ENCODE measurements at regions not wholly inside any gene's neighbourhood (a gene's known extent, or its start where the extent isn't known, plus 50 kb on each side); places are given as distances from the start of the nearest gene placed in this dataset.
"Not testable (repeated sequence)": the region's sequence is repeated elsewhere in the genome, so short reads cannot be mapped to it uniquely, and the experiment has no call there.

- Histone ChIP-seq H3K36me3 (ENCODE audit: control insufficient read depth in 2 of 2, extremely low read depth in 1 of 2, insufficient read depth in 1 of 2, low read length in 1 of 2) (no peaks in the 10 kb centered on the region), H3K9me3 (no peaks in the 10 kb centered on the region), H3K27ac (ENCODE audit: low read length) (no peak overlapping the region), H3K4me3 (ENCODE audit: control insufficient read depth in 1 of 2, extremely low read depth in 1 of 2, low read length in 1 of 2) (no peak overlapping the region), H3K27me3 (replicated peaks in 1 of 2; ENCODE audit: control insufficient read depth in 2 of 2, extremely low read depth in 1 of 2, insufficient read depth in 2 of 2, low read length in 1 of 2) (peaks cover 0 to 3% of the 10 kb centered on the region in 2 experiments), H3K4me1 (ENCODE audit: control insufficient read depth in 1 of 2, extremely low read depth in 1 of 2, insufficient read depth in 2 of 2, low read length in 2 of 2) (no peaks in the 10 kb centered on the region)
- DNase-seq: no peak
- 92% methylated on average over 5 of the region's 5 CpGs for WGBS (ENCODE audit: insufficient coverage)
- ChIA-PET CTCF (no interaction called here), POLR2A (no interaction called here)
- ATAC-seq (replicated peaks in 1 of 4): no peak
- H3K4me3 Mint-ChIP-seq: no peak overlapping the region
- no peaks in the 10 kb centered on the region for H3K36me3 Mint-ChIP-seq
- no peaks in the 10 kb centered on the region for H3K9me3 Mint-ChIP-seq
- H3K27ac Mint-ChIP-seq: no peak overlapping the region
- no peaks in the 10 kb centered on the region for H3K4me1 Mint-ChIP-seq
- H3K27me3 Mint-ChIP-seq: peaks cover 5 to 7% of the 10 kb centered on the region in 2 donors
These were observed 192.7 kb upstream of the KCNMB2 start for GRCh38 chr3:178343433-178344038.

- Mint-ChIP-seq H3K4me3 (no peak overlapping the region), H3K27ac (no peak overlapping the region)
These were observed 190.3 kb upstream of the KCNMB2 start for GRCh38 chr3:178345944-178346343.

DNA sequence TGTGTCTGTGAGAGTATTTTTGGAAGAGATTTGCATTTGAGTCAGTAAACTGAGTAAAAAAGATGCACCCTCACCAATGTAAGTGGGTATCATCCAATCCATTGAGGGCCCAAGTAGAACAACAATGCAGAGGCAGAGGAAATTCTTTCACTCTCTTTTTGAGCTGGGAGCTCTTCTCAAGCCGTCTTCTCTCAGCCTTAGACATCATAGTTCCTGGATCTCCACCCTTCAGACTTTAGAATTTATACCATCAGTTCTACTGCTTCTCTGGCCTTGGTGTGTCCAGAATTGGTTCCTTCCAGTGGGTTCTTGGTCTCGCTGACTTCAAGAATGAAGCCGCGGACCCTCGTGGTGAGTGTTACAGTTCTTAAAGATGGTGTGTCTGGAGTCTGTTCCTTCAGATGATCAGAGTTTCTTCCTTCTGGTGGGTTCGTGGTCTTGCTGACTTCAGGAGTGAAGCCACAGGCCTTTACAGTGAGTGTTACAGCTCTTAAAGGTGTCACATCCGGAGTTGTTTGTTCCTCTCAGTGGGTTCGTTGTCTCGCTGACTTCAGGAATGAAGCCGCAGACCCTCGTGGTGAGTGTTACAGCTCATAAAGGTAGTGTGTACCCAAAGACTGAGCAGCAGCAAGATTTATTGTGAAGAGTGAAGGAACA lies 187.5 kb upstream of the KCNMB2 start:
- ChIA-PET POLR2A (interaction anchor here in 1 of 2 donors (0.6 kb wide), 1 partner anchor 476 kb away, joined by 15 read pairs; no protein-coding TSS in a partner anchor), CTCF (interaction anchor here (0.5 to 0.6 kb wide), 2 partner anchors 1314 to 1425 kb away, joined by 3 read pairs; no protein-coding TSS in a partner anchor)
- H3K27me3 Mint-ChIP-seq; H3K9me3 ChIP-seq; H3K9me3 Mint-ChIP-seq; H3K36me3 ChIP-seq (ENCODE audit: control insufficient read depth in 2 of 2, extremely low read depth in 1 of 2, insufficient read depth in 1 of 2, low read length in 1 of 2); H3K36me3 Mint-ChIP-seq; H3K27me3 ChIP-seq (replicated peaks in 1 of 2; ENCODE audit: control insufficient read depth in 2 of 2, extremely low read depth in 1 of 2, insufficient read depth in 2 of 2, low read length in 1 of 2); H3K4me3 ChIP-seq (ENCODE audit: control insufficient read depth in 1 of 2, extremely low read depth in 1 of 2, low read length in 1 of 2); H3K4me1 Mint-ChIP-seq; H3K4me3 Mint-ChIP-seq; H3K4me1 ChIP-seq (ENCODE audit: control insufficient read depth in 1 of 2, extremely low read depth in 1 of 2, insufficient read depth in 2 of 2, low read length in 2 of 2); H3K27ac ChIP-seq (ENCODE audit: low read length): not testable (repeated sequence)
- peak in 2 of 4 experiments; percentile 39 to 40 for ATAC-seq (replicated peaks in 1 of 4)
- WGBS (ENCODE audit: insufficient coverage): 56% methylated on average over 10 of the region's 11 CpGs
- H3K27ac Mint-ChIP-seq: peak overlapping the region in 1 of 2 donors; percentile 29
- peak in 10 of 35 experiments; percentile 1 to 38 (median 6) for DNase-seq

More at GRCh38 chr3:178345944-178346343, 190.3 kb upstream of the KCNMB2 start:
- H3K4me1 Mint-ChIP-seq: no peaks in the 10 kb centered on the region
- DNase-seq (no peak), ATAC-seq (replicated peaks in 1 of 4) (no peak)
- Histone ChIP-seq H3K36me3 (ENCODE audit: control insufficient read depth in 2 of 2, extremely low read depth in 1 of 2, insufficient read depth in 1 of 2, low read length in 1 of 2) (no peaks in the 10 kb centered on the region), H3K4me3 (ENCODE audit: control insufficient read depth in 1 of 2, extremely low read depth in 1 of 2, low read length in 1 of 2) (no peak overlapping the region), H3K9me3 (no peaks in the 10 kb centered on the region), H3K27me3 (replicated peaks in 1 of 2; ENCODE audit: control insufficient read depth in 2 of 2, extremely low read depth in 1 of 2, insufficient read depth in 2 of 2, low read length in 1 of 2) (peaks cover 0 to 3% of the 10 kb centered on the region in 2 experiments), H3K4me1 (ENCODE audit: control insufficient read depth in 1 of 2, extremely low read depth in 1 of 2, insufficient read depth in 2 of 2, low read length in 2 of 2) (no peaks in the 10 kb centered on the region), H3K27ac (ENCODE audit: low read length) (no peak overlapping the region)
- WGBS (ENCODE audit: insufficient coverage): no CpG with 5 or more reads among the region's 4 CpGs
- ChIA-PET CTCF (no interaction called here), POLR2A (no interaction called here)
- H3K9me3 Mint-ChIP-seq: no peaks in the 10 kb centered on the region
- no peaks in the 10 kb centered on the region for H3K36me3 Mint-ChIP-seq
- peaks cover 5 to 7% of the 10 kb centered on the region in 2 donors for H3K27me3 Mint-ChIP-seq

GRCh38 chr3:178349218-178349596 lies 187.0 kb upstream of the KCNMB2 start:
- not testable (repeated sequence) for H3K27me3 Mint-ChIP-seq; H3K4me3 ChIP-seq (ENCODE audit: control insufficient read depth in 1 of 2, extremely low read depth in 1 of 2, low read length in 1 of 2); H3K9me3 ChIP-seq; H3K36me3 ChIP-seq (ENCODE audit: control insufficient read depth in 2 of 2, extremely low read depth in 1 of 2, insufficient read depth in 1 of 2, low read length in 1 of 2); H3K9me3 Mint-ChIP-seq; H3K27ac ChIP-seq (ENCODE audit: low read length); H3K27ac Mint-ChIP-seq; H3K4me1 ChIP-seq (ENCODE audit: control insufficient read depth in 1 of 2, extremely low read depth in 1 of 2, insufficient read depth in 2 of 2, low read length in 2 of 2); H3K36me3 Mint-ChIP-seq; DNase-seq; H3K27me3 ChIP-seq (replicated peaks in 1 of 2; ENCODE audit: control insufficient read depth in 2 of 2, extremely low read depth in 1 of 2, insufficient read depth in 2 of 2, low read length in 1 of 2); H3K4me1 Mint-ChIP-seq; H3K4me3 Mint-ChIP-seq; ATAC-seq (replicated peaks in 1 of 4)
- 100% methylated on average over 1 of the region's 4 CpGs for WGBS (ENCODE audit: insufficient coverage)
- ChIA-PET POLR2A (interaction anchor here in 1 of 2 donors (0.6 kb wide), 1 partner anchor 476 kb away, joined by 15 read pairs; no protein-coding TSS in a partner anchor), CTCF (interaction anchor here in 1 of 2 donors (0.6 kb wide), 1 partner anchor 1315 kb away, joined by 3 read pairs; no protein-coding TSS in a partner anchor)

GRCh38 chr3:178350763-178351162 lies 185.5 kb upstream of the KCNMB2 start:
- H3K27ac ChIP-seq (ENCODE audit: low read length): no peak overlapping the region
- no peaks in the 10 kb centered on the region for H3K27me3 ChIP-seq (replicated peaks in 1 of 2; ENCODE audit: control insufficient read depth in 2 of 2, extremely low read depth in 1 of 2, insufficient read depth in 2 of 2, low read length in 1 of 2)
- H3K9me3 ChIP-seq: no peaks in the 10 kb centered on the region
- CTCF ChIA-PET: interaction anchor here in 1 of 2 donors (0.6 kb wide), 1 partner anchor 991 kb away, joined by 5 read pairs; no protein-coding TSS in a partner anchor
- H3K36me3 ChIP-seq (ENCODE audit: control insufficient read depth in 2 of 2, extremely low read depth in 1 of 2, insufficient read depth in 1 of 2, low read length in 1 of 2): no peaks in the 10 kb centered on the region
- peaks cover 4 to 5% of the 10 kb centered on the region in 2 donors for H3K27me3 Mint-ChIP-seq
- H3K27ac Mint-ChIP-seq: no peak overlapping the region
- H3K4me1 Mint-ChIP-seq: no peaks in the 10 kb centered on the region
- no peaks in the 10 kb centered on the region for H3K4me1 ChIP-seq (ENCODE audit: control insufficient read depth in 1 of 2, extremely low read depth in 1 of 2, insufficient read depth in 2 of 2, low read length in 2 of 2)
- no peak overlapping the region for H3K4me3 ChIP-seq (ENCODE audit: control insufficient read depth in 1 of 2, extremely low read depth in 1 of 2, low read length in 1 of 2)
- no CpG with 5 or more reads among the region's 3 CpGs for WGBS (ENCODE audit: insufficient coverage)
- no peaks in the 10 kb centered on the region for H3K9me3 Mint-ChIP-seq
- no peak overlapping the region for H3K4me3 Mint-ChIP-seq
- H3K36me3 Mint-ChIP-seq: no peaks in the 10 kb centered on the region
- POLR2A ChIA-PET: no interaction called here
- ATAC-seq (replicated peaks in 1 of 4) (no peak), DNase-seq (no peak)

- no peak overlapping the region for H3K4me3 Mint-ChIP-seq
- no peaks in the 10 kb centered on the region for H3K9me3 Mint-ChIP-seq
- ChIA-PET CTCF (no interaction called here), POLR2A (no interaction called here)
- ATAC-seq (replicated peaks in 1 of 4) (no peak), DNase-seq (no peak)
- no CpG with 5 or more reads among the region's 3 CpGs for WGBS (ENCODE audit: insufficient coverage)
- no peak overlapping the region for H3K4me3 ChIP-seq (ENCODE audit: control insufficient read depth in 1 of 2, extremely low read depth in 1 of 2, low read length in 1 of 2)
- no peaks in the 10 kb centered on the region for H3K4me1 ChIP-seq (ENCODE audit: control insufficient read depth in 1 of 2, extremely low read depth in 1 of 2, insufficient read depth in 2 of 2, low read length in 2 of 2)
- H3K9me3 ChIP-seq: no peaks in the 10 kb centered on the region
- H3K36me3 Mint-ChIP-seq: no peaks in the 10 kb centered on the region
- H3K27ac Mint-ChIP-seq: no peak overlapping the region
- peaks cover 0 to 4% of the 10 kb centered on the region in 2 donors for H3K27me3 Mint-ChIP-seq
- no peaks in the 10 kb centered on the region for H3K36me3 ChIP-seq (ENCODE audit: control insufficient read depth in 2 of 2, extremely low read depth in 1 of 2, insufficient read depth in 1 of 2, low read length in 1 of 2)
- no peak overlapping the region for H3K27ac ChIP-seq (ENCODE audit: low read length)
- H3K4me1 Mint-ChIP-seq: no peaks in the 10 kb centered on the region
- no peaks in the 10 kb centered on the region for H3K27me3 ChIP-seq (replicated peaks in 1 of 2; ENCODE audit: control insufficient read depth in 2 of 2, extremely low read depth in 1 of 2, insufficient read depth in 2 of 2, low read length in 1 of 2)
These were observed 183.8 kb upstream of the KCNMB2 start for GRCh38 chr3:178352326-178353005.
